ENCODE measurements at regions not wholly inside any gene's neighbourhood (a gene's known extent, or its start where the extent isn't known, plus 50 kb on each side); places are given as distances from the start of the nearest gene placed in this dataset.

DNA sequence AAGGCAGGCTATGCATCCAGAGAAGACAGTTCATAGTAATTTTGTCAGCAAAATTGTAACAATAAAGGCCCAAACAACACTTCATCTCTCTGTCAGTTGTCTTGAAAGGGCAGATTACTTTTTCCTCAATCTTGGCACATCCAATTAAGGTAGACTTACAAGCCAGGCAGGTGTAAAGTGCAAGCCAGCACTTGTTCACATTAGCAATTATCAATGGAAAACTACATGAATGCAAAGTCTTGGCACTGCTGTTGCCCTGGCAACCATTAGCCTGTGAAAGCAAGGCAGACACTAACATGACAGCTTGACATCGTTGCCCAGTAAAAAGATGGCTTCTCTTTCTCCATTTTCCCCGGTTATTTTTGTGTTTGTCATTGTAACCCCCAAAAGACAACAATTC lies 677.2 kb upstream of the TENM4 start:
- no peak for DNase-seq

DNA sequence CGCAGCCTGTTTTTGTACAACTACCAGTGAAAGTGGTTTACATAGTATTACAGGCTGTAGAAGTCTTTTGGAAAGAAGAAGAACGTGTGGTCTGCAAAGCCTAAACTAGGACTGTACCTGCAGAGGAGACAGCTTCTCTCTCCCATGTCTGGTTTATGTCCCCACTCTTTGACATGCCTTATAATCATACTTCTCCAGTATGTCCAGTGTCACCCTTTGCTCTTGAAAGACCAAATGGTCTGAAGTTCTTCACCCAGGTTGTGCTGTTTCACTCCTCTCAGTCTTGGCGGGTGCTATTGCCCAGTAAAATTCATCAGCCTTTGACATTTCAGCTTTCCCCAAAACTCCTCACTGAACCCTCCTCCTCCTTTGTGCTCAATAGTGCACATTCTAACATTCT lies 676.0 kb upstream of the TENM4 start:
- no peak for DNase-seq

DNA sequence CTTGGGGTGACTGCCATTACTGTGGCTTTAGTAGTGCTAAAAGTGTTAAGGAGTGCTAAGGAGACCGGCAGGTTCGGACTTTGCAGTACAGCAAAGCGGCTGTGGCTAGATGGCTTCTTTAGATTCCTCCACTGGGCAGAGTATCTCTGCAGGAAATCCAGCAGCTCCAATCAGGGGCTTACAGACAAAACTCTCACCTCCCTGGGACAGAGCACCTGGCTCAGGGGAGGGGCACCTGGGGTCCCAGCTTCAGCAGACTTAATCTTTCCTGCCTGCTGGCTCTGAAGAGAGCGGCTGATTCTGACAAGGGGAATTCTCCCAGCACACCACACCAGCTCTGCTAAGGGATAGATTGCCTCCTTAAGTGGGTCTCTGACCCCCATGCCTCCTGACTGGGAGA lies 668.8 kb upstream of the TENM4 start:
- DNase-seq, result no peak

DNA sequence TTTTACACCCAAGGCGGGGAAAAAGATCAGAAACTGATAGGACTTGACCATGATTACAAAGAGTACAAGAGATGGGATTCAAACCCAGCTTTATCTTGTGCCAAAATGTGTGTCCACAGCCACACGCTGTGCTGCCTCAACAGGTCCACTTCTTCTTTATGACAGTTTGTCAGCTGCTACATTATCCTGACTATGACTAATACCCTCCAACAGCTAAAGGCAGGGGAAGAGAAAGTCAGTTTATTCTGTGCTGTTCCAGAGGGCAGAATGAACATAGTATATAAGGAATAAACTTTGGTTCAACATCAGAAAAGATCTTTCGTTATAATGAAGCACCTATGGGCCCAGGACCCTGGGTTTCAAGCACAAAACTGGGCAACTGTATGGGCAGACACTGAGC lies 668.2 kb upstream of the TENM4 start:
- no peak for DNase-seq

DNA sequence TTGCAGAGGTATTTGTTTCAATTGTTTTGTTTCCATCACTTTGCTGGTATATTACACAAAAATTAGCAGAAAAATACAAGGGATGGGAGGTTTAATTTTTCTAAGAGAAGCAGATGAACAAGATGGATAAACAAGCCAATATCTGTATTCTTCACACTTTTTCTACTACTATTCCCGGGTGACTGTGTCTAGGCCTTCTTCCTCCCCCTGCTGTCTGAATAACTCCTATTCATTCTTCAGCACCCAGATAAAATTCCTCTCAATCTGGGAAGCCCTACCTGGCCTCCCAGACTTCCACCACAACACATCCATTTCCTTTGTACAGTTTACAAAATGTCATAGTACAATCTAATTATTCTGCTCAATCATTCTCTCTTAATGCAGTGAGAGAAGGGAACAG lies 666.6 kb upstream of the TENM4 start:
- no peak for DNase-seq

- DNase-seq, result no peak
These were observed 663.4 kb upstream of the TENM4 start for GRCh38 chr11:80104191-80104590.

DNA sequence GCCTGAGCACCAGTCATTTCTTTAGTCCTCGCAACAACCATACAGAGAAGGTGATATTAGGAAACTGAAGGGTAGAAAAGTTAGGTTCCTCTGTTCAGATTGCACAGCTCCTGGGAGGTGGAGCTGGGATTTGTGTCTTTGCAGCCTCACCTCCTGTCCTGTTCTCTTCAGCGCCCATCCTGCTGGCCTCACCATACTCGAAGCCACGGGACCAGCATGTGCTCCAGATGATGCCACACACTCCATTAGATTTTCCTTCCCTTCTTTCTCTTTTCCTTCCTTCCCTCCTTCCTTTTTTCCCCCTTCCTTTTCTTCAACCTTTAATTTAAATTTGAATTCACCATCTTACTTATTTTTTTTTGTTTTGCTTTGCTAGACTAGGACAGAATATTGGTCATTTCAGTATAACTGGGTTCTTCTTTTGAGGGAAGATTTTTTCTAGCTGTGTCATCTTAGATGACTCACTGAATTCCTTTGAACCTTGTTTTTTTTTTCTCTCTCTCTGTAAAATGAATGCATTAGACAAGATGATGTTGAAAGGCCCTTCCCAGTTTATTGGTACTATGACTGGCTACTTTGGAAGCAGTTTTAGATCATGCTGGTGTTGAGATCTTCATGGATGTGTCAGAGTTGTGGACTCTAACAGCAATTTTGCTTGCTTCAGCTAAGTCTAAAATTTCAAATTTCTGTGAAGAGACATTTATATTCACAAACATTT lies 662.5 kb upstream of the TENM4 start:
- no peak for DNase-seq

GRCh38 chr11:80097146-80097545 lies 656.3 kb upstream of the TENM4 start:
- no peak for DNase-seq

- no peak for DNase-seq
These were observed 655.9 kb upstream of the TENM4 start for GRCh38 chr11:80096736-80097135.

GRCh38 chr11:80086496-80087055 lies 645.7 kb upstream of the TENM4 start:
- DNase-seq, result no peak

DNA sequence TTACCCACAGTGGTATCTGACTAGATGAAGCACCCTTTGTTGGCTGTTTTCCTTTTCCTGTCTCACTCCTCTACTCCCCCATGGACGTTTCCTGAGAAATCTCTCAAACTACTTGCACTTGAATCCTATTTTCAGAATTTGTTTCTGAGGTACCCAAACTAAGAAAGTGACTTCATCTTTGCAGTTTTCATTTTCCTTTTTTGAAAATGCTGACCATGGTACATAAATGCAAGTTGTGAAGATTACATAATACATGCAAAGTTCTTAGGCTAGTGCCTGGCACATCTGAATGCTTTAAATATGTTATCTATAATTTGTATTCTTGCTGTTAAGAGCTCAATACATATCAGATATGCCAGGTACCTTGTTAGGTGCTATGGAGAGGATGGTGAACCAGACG lies 644.7 kb upstream of the TENM4 start:
- no peak for DNase-seq

DNA sequence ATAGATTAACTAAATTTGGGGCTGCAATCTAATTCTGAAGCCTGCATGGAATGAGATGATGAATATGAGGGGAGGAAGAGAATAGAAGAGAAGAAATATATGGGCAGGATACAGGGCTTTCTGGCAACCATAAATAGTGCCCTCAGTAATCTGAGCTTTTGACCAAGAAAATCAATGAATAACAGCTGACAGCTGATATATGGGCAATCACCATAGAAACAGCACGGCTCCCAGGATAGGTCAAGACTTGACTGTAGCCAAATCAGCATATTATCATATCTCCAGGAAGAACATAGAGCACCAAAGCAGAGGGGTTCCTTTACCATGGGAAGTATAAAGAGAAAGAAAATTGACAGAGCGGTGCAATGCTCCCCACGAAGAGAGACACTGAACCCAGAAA lies 643.8 kb upstream of the TENM4 start:
- no peak for DNase-seq

DNA sequence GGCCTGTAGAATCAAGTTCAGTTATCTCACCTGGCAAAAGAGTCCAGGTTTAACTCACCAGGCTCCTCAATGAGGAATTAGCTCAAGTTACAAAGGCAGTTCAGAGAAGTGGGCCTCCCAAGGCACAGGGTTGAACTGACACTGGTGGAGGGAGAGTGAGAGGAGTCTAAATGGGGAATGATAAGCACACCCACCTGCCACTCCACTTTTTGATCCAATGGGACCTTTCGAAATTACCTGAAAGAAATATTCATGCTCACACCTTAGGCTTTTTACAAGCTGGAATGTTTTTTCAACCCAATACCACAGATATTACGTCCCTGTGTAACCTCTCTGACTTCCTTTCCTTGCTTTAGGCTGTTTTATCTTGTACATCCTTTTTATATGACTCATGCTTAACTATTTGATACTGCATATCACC lies 642.7 kb upstream of the TENM4 start:
- no peak for DNase-seq

DNA sequence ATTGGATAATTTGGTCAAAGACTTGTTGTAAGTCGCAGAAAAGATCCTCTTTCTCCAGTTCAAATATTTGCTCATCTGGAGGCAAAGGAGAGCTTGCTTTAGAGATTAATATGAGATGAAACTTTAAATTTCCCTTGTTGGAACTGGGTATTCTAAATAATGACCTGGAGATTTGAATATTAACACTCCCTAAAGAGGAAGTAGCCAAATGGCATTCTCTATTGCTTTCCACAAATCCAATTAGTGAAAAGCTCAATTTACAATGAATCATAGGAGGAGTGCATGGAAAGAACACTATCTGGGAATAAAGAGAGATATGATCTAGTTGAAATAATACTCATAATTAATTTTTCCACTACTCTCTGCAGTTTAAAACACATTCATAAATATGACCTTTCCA lies 641.6 kb upstream of the TENM4 start:
- no peak for DNase-seq

DNA sequence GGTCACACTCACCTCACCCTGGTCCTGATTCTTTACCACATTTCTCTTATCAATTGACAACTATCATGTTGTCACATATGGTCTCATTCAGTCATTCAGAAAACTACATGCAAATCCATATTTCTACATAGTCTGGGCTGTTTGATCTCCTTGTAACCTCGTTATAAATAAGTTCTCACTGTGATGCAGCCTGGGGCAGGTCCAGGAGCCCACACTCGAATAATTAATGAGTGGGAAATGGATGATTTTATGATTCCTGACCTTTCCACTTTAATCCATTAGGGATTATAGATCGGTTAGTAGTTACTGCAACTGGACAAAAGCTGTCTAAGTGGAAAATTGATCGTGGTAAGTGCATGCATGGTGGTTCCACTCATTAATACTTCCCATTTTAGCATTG lies 636.3 kb upstream of the TENM4 start:
- DNase-seq, result no peak

DNA sequence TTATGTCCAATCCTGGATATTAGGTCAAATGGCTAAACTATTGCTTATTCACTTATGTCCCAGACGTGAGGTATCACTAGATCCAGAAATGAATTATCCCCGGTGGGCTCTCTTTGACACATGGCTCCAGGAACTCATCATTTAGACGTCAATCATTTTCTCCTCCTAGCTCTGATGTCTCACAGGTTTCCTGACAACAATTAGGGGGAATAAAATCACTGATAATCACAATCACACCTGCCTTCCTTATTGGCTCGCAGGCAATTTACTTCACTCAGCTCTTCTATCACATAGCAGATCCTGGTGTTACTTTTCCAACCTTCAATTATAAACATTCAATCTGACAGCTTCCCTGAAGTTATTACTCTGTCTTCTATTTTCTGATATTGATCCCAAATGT lies 634.0 kb upstream of the TENM4 start:
- DNase-seq, result no peak

DNA sequence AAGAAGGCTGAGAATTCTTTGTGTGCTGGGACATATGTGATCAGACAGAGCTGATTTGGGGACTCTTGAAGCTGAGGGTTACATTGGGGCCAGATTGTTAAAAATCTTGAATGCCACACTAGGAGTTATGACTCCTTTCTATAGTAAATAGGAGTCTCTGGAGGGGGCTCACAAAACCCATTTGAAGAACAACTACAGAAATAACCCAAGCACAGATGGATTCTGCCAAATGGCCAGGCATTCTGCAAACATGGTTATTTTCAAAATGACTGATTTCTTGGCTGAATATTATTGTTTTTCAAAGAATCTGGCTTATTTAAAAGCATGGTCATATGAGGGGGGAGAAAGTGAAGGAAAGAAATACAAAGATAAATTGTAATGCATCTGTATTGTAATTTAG lies 625.5 kb upstream of the TENM4 start:
- DNase-seq, result no peak

DNA sequence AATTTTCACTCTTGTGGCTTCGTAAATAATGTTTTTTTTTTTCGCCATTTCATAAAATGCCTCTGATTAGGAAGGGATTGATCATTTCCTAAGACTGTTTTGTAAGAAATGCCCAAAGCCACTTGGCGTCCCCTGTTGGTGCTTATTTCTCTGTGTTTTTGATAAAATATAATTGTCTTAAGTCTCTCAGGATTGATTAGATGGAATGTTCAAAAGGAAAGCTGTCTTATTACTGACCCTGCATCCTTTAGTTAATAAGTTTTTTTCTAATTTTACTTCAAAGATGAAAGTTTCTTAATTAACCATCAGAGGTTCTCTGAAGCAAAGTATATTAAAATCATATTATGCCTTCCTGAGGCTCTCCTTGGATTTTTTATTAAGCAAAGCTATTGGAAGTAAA lies 624.3 kb upstream of the TENM4 start:
- no peak for DNase-seq

DNA sequence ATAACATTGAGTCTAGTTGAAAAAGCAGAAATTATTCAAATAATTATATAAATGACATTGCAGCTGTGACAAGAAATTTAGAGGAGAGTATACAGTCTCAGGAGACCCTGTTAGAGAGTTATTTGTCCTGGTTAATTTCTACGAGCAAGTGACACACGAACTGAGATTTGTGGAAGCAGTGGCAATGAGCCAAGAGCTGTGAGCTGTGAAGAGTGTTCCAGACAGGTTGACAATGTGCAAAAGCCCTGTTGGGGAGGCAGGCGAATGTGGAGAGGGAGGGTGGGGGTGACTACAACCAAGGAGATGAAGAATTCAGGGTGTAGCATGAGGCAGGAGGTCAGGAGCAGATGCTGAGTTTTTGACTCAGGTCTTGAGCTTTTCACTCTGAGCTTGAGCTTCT lies 620.2 kb upstream of the TENM4 start:
- DNase-seq, result no peak

DNA sequence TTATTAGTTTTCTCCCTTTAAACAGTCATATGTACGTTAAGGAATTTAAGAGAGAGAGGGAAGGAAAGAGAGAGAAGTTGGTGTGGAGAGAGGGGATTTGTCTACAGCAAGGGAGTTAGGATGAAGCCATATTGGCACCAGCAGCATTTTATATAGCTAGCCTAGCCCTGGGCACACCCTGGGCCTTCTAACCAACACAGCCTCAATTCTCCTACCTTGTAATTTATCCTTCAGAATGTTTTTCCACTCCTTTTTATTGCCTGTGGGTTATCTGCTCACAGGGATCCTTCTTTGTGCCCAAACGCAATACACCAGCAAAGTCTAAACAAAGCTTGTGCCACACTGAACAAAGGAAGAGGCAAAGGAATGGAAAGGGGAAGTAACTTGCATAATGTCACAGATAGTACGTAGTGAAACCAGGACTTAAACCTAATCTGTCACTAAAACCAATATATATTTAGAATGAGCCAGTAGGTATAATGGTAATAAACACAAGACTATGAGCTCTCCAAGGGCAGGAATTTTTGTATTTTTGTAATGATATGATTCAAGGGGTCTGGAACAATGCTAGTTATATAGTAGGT lies 613.8 kb upstream of the TENM4 start:
- DNase-seq, result no peak

- DNase-seq, result no peak
These were observed 607.7 kb upstream of the TENM4 start for GRCh38 chr11:80048513-80048912.

GRCh38 chr11:80041136-80042000 lies 600.5 kb upstream of the TENM4 start:
- no peak for DNase-seq

DNA sequence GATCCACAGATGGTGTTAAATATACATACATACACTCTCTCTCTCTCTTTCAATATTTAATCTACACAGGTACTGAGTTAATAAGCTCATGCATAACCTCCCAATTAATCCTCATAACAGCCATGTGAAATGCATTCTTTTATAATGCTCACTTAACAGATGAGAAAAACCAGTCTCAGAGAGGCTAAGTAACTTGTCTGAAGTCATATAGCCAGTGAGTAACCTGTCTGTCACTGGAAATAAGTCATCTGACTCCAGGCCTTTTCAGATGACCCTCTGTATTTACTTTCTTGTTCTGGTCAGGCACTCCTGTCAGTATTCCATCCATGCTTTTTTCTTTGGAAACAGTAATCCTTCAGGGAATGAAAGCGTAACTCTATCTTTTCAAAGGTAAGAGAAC lies 594.0 kb upstream of the TENM4 start:
- DNase-seq, result no peak

Measured in left kidney (tissue), 1 donor.